ENCODE measurements at regions not wholly inside any gene's neighbourhood (a gene's known extent, or its start where the extent isn't known, plus 50 kb on each side); places are given as distances from the start of the nearest gene placed in this dataset.

DNA sequence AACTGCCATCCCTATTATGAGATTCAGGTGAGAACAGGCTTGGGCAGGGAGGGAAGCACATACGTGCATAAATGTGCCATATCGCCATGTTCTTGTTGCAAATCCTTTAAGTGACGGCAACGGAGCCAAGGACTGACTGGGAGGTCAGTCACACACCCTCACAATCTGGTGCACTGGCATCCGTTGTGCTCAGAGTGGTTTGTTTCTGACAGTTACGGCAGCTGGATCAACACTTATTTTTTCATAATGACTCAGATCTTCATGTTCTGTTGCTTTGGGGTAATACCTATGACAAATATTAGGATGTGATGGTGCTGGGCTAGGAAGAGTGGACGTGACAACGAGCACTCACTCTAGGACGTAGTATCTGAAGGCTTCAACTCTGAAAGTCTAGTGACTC, 56.2 kb upstream of the PREP start:
- no peak overlapping the region for H3K4me3 ChIP-seq
- no peak overlapping the region for H3K27ac ChIP-seq
- no peaks in the 10 kb centered on the region for H3K4me1 ChIP-seq
- TF ChIP-seq POLR2A (IDR thresholded peaks at IDR 0.05) = no peak
- TF ChIP-seq, protein P1, sequence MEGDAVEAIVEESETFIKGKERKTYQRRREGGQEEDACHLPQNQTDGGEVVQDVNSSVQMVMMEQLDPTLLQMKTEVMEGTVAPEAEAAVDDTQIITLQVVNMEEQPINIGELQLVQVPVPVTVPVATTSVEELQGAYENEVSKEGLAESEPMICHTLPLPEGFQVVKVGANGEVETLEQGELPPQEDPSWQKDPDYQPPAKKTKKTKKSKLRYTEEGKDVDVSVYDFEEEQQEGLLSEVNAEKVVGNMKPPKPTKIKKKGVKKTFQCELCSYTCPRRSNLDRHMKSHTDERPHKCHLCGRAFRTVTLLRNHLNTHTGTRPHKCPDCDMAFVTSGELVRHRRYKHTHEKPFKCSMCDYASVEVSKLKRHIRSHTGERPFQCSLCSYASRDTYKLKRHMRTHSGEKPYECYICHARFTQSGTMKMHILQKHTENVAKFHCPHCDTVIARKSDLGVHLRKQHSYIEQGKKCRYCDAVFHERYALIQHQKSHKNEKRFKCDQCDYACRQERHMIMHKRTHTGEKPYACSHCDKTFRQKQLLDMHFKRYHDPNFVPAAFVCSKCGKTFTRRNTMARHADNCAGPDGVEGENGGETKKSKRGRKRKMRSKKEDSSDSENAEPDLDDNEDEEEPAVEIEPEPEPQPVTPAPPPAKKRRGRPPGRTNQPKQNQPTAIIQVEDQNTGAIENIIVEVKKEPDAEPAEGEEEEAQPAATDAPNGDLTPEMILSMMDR (IDR thresholded peaks at IDR 0.05) = no peak
- no peaks in the 10 kb centered on the region for H3K36me3 ChIP-seq
- H3K27me3 ChIP-seq = no peaks in the 10 kb centered on the region
- no peaks in the 10 kb centered on the region for H3K9me3 ChIP-seq
- no peak for DNase-seq
- intact Hi-C loops (cut with DNase I; ENCODE audit: low total_unique reads) = no loop called here

DNA sequence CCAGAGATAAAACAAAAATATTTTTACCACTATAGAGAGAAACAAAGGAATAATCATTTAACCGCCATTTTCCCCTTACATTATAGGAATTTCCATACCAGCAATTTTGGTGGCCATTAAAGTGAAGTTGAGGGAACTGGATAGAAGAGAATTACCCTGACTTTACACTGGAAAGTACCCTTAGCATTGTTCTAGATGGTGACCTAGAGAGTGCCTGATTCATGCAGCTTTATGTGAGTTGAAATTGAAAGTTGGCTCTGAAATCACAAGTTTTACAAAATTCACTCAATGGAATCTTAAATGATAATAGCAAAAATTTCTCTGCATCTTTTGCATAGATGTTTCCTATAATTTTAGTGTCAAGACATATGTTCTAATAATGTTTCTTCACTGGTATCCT, 55.7 kb upstream of the PREP start:
- no peaks in the 10 kb centered on the region for H3K9me3 ChIP-seq
- DNase-seq = no peak
- H3K4me1 ChIP-seq = no peaks in the 10 kb centered on the region
- intact Hi-C loops (cut with DNase I; ENCODE audit: low total_unique reads) = no loop called here
- H3K36me3 ChIP-seq = no peaks in the 10 kb centered on the region
- H3K27me3 ChIP-seq = no peaks in the 10 kb centered on the region
- H3K27ac ChIP-seq = no peak overlapping the region
- no peak overlapping the region for H3K4me3 ChIP-seq
- no peak for TF ChIP-seq POLR2A (IDR thresholded peaks at IDR 0.05)
- TF ChIP-seq, protein P1 (IDR thresholded peaks at IDR 0.05) = no peak

DNA sequence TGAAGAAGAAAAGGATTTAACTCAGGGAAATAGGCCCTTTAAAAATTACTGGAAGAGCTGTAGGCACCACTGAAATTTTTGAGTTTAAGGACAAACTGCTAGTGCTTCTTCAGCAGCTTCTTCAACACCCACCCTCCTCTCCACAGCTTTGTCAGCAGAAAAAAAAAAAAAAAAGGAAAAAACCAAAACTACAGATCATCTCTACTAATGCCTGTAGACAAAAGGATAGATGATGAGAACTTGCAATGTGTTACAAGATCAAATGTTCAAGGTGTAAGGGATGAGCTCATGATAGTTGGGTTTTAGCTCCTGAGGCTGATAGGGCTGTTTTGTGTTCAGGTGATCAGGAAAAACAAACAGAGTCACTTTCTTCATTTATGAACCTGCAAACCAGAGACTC, 55.2 kb upstream of the PREP start:
- TF ChIP-seq POLR2A (IDR thresholded peaks at IDR 0.05) = no peak
- TF ChIP-seq, protein P1 (IDR thresholded peaks at IDR 0.05) = no peak
- intact Hi-C loops (cut with DNase I; ENCODE audit: low total_unique reads) = no loop called here
- Histone ChIP-seq H3K27me3 (no peaks in the 10 kb centered on the region), H3K4me1 (no peaks in the 10 kb centered on the region), H3K4me3 (no peak overlapping the region), H3K36me3 (no peaks in the 10 kb centered on the region), H3K27ac (no peak overlapping the region), H3K9me3 (no peaks in the 10 kb centered on the region)
- no peak for DNase-seq

GRCh38 chr6:105453968-105454367, 51.1 kb upstream of the PREP start:
- TF ChIP-seq, protein P1 (IDR thresholded peaks at IDR 0.05) = no peak
- TF ChIP-seq POLR2A (IDR thresholded peaks at IDR 0.05) = no peak
- H3K36me3 ChIP-seq = no peaks in the 10 kb centered on the region
- no peak for DNase-seq
- H3K4me1 ChIP-seq = no peaks in the 10 kb centered on the region
- no peak overlapping the region for H3K4me3 ChIP-seq
- no peak overlapping the region for H3K27ac ChIP-seq
- H3K9me3 ChIP-seq = no peaks in the 10 kb centered on the region
- no peaks in the 10 kb centered on the region for H3K27me3 ChIP-seq
- intact Hi-C loops (cut with DNase I; ENCODE audit: low total_unique reads) = no loop called here

DNA sequence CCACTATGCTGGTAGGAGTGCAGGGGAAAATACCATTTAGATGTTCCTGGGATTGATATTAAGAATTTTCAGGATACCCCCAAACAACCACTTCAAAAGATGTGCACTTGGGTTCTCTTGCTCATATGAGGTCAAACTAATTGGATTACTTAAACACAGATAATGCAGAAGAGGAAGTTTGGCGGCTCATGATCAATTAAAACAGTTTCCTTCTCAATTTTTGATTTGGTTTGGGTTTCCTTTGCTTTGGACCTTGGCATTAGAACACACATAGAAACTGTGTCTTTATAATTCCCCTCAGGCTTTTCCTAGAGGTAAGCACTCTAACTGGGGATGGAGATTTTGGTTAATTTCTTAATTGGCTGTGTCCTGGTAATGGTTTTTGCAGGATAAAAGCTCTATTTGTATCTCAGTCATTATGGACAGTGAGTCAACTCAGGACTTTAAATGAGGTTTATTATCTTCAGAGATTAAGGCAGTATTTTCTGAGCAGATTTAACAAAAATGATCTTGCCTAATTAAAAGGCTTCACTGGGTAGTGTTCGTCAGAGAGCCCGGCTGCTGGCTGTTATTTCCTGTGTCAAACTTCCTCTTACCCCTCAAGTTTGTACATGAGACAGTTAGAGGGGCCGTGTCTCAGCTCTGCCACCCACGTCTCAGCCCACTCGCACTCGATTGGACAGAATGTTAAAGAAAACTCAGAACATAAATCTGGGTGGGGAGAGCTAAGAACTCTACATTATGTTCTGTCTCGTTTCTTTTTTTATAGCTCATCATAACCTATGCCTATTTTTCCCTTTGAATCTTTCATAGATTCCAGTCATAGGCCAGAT, 50.3 kb upstream of the PREP start:
- no peaks in the 10 kb centered on the region for H3K9me3 ChIP-seq
- no peaks in the 10 kb centered on the region for H3K36me3 ChIP-seq
- H3K4me3 ChIP-seq = no peak overlapping the region
- H3K27ac ChIP-seq = no peak overlapping the region
- H3K27me3 ChIP-seq = no peaks in the 10 kb centered on the region
- intact Hi-C loops (cut with DNase I; ENCODE audit: low total_unique reads) = no loop called here
- DNase-seq = no peak
- TF ChIP-seq, protein P1 (IDR thresholded peaks at IDR 0.05) = no peak
- TF ChIP-seq POLR2A (IDR thresholded peaks at IDR 0.05) = peak in 1 of 2 donors; percentile 20
- no peaks in the 10 kb centered on the region for H3K4me1 ChIP-seq
